KMS-11 (cell line): ENCODE measurements at regions not wholly inside any gene's neighbourhood (a gene's known extent, or its start where the extent isn't known, plus 50 kb on each side); places are given as distances from the start of the nearest gene placed in this dataset.
"Not testable (repeated sequence)": the region's sequence is repeated elsewhere in the genome, so short reads cannot be mapped to it uniquely, and the experiment has no call there.

ENCODE experiments used
- H2AFZ ChIP-seq: fragments of 200-600 bp; sonication (generic); 2 replicates; pipeline ENCODE4 v1.6.1; 2016; ENCODE audit warnings: antibody characterized with exemption, mixed run types, low read depth
- H3K27ac ChIP-seq: fragments of 200-600 bp; sonication (generic); 2 replicates; pipeline ENCODE4 v1.6.1; 2016; ENCODE audit warnings: mild to moderate bottlenecking, mixed run types
- H3K27me3 ChIP-seq: fragments of 200-600 bp; sonication (generic); 2 replicates; pipeline ENCODE4 v1.6.1; 2017; ENCODE audit warnings: mild to moderate bottlenecking, low read depth, mixed run types, moderate library complexity; ENCODE audit not compliant: insufficient read depth
- H3K36me3 ChIP-seq: fragments of 200-600 bp; sonication (generic); 2 replicates; pipeline ENCODE4 v1.6.1; 2017; ENCODE audit warnings: mild to moderate bottlenecking, mixed run types; ENCODE audit not compliant: insufficient read depth
- H3K4me1 ChIP-seq: fragments of 200-600 bp; sonication (generic); 2 replicates; pipeline ENCODE4 v1.6.1; 2016; ENCODE audit warnings: mild to moderate bottlenecking, low read depth, mixed run types; ENCODE audit not compliant: poor library complexity, severe bottlenecking
- H3K4me2 ChIP-seq: fragments of 200-600 bp; sonication (generic); 2 replicates; pipeline ENCODE4 v1.7.0; 2016; ENCODE audit warnings: mild to moderate bottlenecking, mixed run types
- H3K4me3 ChIP-seq: fragments of 200-600 bp; sonication (generic); IDR thresholded peaks from 2 replicates; pipeline ENCODE4 v1.6.1; 2017; ENCODE audit warnings: low read depth, low read length, mixed read lengths; ENCODE audit not compliant: insufficient read depth
- H3K79me2 ChIP-seq: fragments of 200-600 bp; sonication (generic); 2 replicates; pipeline ENCODE4 v1.6.1; 2016; ENCODE audit warnings: low read depth, mixed run types; ENCODE audit not compliant: insufficient read depth
- H3K9ac ChIP-seq: fragments of 200-600 bp; sonication (generic); 2 replicates; pipeline ENCODE4 v1.6.1; 2016; ENCODE audit warnings: mild to moderate bottlenecking, mixed run types
- H4K20me1 ChIP-seq: fragments of 200-600 bp; sonication (generic); 2 replicates; pipeline ENCODE4 v1.6.1; 2016; ENCODE audit warnings: mild to moderate bottlenecking, mixed run types; ENCODE audit not compliant: insufficient read depth
- CTCF ChIP-seq: fragments of 200-600 bp; sonication (generic); conservative IDR thresholded peaks from 2 replicates; pipeline ENCODE4 v1.6.1; 2017; ENCODE audit warnings: low read depth, mild to moderate bottlenecking, antibody characterized with exemption, low read length, moderate library complexity, mixed read lengths

DNA sequence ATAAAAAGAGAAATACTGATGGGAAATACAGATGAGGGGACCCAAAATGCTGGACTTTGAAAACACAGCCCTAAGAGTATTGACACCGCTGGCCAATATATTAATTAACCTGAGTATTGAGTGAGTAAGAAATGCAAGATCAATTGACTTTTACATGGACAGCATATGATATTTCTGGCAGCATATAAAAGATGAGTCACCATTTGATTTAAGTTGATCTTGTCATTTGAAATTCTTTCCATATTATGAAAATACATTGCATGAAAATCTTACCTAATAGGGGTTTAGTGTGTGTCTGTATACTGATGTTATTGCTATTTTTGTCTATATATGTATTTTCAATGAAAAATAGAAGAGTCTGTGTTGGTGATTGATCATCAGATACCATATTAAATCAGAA lies 619.6 kb downstream of the KCTD12 start:
- no peak overlapping the region for H3K9ac ChIP-seq
- H3K36me3 ChIP-seq: no peaks in the 10 kb centered on the region
- no peak overlapping the region for H3K4me3 ChIP-seq
- H3K4me1 ChIP-seq: no peaks in the 10 kb centered on the region
- no peaks in the 10 kb centered on the region for H4K20me1 ChIP-seq
- H2AFZ ChIP-seq: no peak overlapping the region
- no peak for TF ChIP-seq CTCF
- H3K27me3 ChIP-seq: no peaks in the 10 kb centered on the region
- H3K27ac ChIP-seq: no peak overlapping the region
- no peaks in the 10 kb centered on the region for H3K79me2 ChIP-seq
- H3K4me2 ChIP-seq: no peak overlapping the region

DNA sequence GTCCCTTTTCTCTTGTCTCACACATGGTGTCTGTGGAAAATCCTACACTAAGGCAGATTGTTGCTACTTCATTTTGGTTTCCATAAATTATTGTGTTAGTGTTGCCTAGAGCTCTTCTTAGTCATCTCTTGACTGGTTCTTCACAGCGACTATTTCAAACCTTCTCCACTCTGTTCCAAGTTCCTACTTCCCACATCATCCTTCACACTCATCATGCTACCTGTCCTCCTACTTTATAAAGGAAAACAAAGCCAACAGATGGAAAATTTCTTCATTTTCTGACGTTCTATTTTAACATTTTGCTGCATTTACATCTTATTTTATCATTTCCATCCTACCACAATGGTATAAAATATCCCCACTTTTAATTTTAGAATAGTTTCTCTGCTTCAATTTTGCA lies 614.1 kb downstream of the LMO7 start:
- Histone ChIP-seq H3K27ac (no peak overlapping the region), H3K4me2 (no peak overlapping the region)
- TF ChIP-seq CTCF: no peak

GRCh38 chr13:76245920-76246319 lies 609.8 kb downstream of the LMO7 start:
- no peak overlapping the region for H3K4me3 ChIP-seq
- no peak overlapping the region for H2AFZ ChIP-seq
- no peak for TF ChIP-seq CTCF
- H3K4me1 ChIP-seq: no peaks in the 10 kb centered on the region
- H3K27ac ChIP-seq: no peak overlapping the region
- no peaks in the 10 kb centered on the region for H3K36me3 ChIP-seq
- no peaks in the 10 kb centered on the region for H3K79me2 ChIP-seq
- no peaks in the 10 kb centered on the region for H3K27me3 ChIP-seq
- H4K20me1 ChIP-seq: no peaks in the 10 kb centered on the region
- no peak overlapping the region for H3K9ac ChIP-seq
- no peak overlapping the region for H3K4me2 ChIP-seq

More for the DNA sequence above, 614.1 kb downstream of the LMO7 start:
- Histone ChIP-seq H4K20me1 (no peaks in the 10 kb centered on the region), H2AFZ (no peak overlapping the region), H3K4me1 (no peaks in the 10 kb centered on the region), H3K36me3 (no peaks in the 10 kb centered on the region), H3K4me3 (no peak overlapping the region), H3K27me3 (no peaks in the 10 kb centered on the region), H3K9ac (no peak overlapping the region), H3K79me2 (no peaks in the 10 kb centered on the region)

- Histone ChIP-seq H3K4me1 (no peaks in the 10 kb centered on the region), H3K27me3 (no peaks in the 10 kb centered on the region), H3K36me3 (no peaks in the 10 kb centered on the region), H3K79me2 (no peaks in the 10 kb centered on the region), H3K9ac (no peak overlapping the region), H3K4me3 (no peak overlapping the region), H2AFZ (no peak overlapping the region), H3K4me2 (no peak overlapping the region), H4K20me1 (no peaks in the 10 kb centered on the region), H3K27ac (no peak overlapping the region)
- no peak for TF ChIP-seq CTCF
These were observed 609.1 kb downstream of the LMO7 start for GRCh38 chr13:76245211-76245610.

- H3K4me1 ChIP-seq, H3K79me2 ChIP-seq, H3K9ac ChIP-seq, H3K4me3 ChIP-seq, H3K36me3 ChIP-seq, H3K27me3 ChIP-seq, H2AFZ ChIP-seq, H3K4me2 ChIP-seq, H3K27ac ChIP-seq, H4K20me1 ChIP-seq: not testable (repeated sequence)
These were observed 607.0 kb downstream of the LMO7 start for GRCh38 chr13:76243120-76243519.
